ENCODE measurements at regions not wholly inside any gene's neighbourhood (a gene's known extent, or its start where the extent isn't known, plus 50 kb on each side); places are given as distances from the start of the nearest gene placed in this dataset.
A peak's percentile ranks its signal among the peaks of the same experiment; 100 is the strongest.

- H3K36me3 ChIP-seq, result no peaks in the 10 kb centered on the region
- no peaks in the 10 kb centered on the region for H3K27me3 ChIP-seq
- no peaks in the 10 kb centered on the region for H3K9me3 ChIP-seq
- peaks cover 27 to 28% of the 10 kb centered on the region in 2 experiments for H3K4me1 ChIP-seq (ENCODE audit: control insufficient read depth in 1 of 2, insufficient read depth in 1 of 2, low read depth in 1 of 2, low read length in 1 of 2)
- no peak overlapping the region for H3K4me3 ChIP-seq (ENCODE audit: low read depth in 1 of 2, low read length in 1 of 2)
- no peak for TF ChIP-seq CTCF (IDR thresholded peaks at IDR 0.05)
- no peak overlapping the region for H3K27ac ChIP-seq
Observed at GRCh38 chr15:31208817-31209216, 107.3 kb upstream of the TRPM1 start.

- no peaks in the 10 kb centered on the region for H3K36me3 ChIP-seq
Observed at GRCh38 chr15:31211353-31211752, 109.8 kb upstream of the TRPM1 start.

DNA sequence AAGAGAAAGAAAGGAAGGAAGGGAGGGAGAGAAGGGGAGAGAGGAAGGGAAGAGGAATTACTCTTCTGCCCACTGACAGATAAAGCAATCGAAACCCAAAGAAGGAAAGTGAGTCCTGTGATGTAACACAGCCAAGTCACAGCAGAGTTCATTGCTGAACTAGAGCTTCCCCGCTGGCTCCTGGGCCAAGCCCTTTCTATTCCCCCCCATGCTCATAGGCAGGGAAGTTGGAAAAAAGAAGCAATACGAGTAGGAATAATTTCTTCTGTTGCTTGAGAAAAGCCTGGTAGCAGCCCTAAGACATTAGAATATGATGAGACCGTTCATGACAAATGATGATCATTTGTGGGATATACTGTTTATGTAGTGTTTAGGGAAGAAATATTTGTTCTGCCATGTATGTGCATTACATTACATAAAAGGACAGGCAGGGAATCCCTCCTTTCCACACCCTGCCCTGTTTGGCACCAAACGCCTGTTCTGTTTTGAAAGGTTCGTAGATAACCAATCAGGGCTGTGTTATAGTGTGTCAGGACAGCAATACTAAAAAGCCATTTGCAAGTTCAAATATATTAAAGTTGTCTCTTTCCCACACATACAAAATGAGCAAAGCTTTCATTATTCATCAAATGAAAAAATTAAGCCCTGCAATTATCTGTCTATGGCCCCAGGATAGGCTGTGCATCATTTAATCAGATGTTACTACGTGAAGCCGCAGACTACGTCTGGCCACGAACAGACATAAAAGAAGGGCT, 111.0 kb upstream of the TRPM1 start:
- no peaks in the 10 kb centered on the region for H3K27me3 ChIP-seq
- H3K4me1 ChIP-seq (ENCODE audit: control insufficient read depth in 1 of 2, insufficient read depth in 1 of 2, low read depth in 1 of 2, low read length in 1 of 2), result peaks cover 53 to 64% of the 10 kb centered on the region in 2 experiments
- no peaks in the 10 kb centered on the region for H3K9me3 ChIP-seq
- H3K4me3 ChIP-seq (ENCODE audit: low read depth in 1 of 2, low read length in 1 of 2), result peak overlapping the region in 1 of 2 experiments; percentile 32
- no peak for TF ChIP-seq CTCF (IDR thresholded peaks at IDR 0.05)
- no peaks in the 10 kb centered on the region for H3K36me3 ChIP-seq
- H3K27ac ChIP-seq, result peak overlapping the region; percentile 74

More at GRCh38 chr15:31211353-31211752, 109.8 kb upstream of the TRPM1 start:
- no peak for TF ChIP-seq CTCF (IDR thresholded peaks at IDR 0.05)
- no peak overlapping the region for H3K4me3 ChIP-seq (ENCODE audit: low read depth in 1 of 2, low read length in 1 of 2)
- H3K27ac ChIP-seq, result peak overlapping the region; percentile 74
- peaks cover 42 to 52% of the 10 kb centered on the region in 2 experiments for H3K4me1 ChIP-seq (ENCODE audit: control insufficient read depth in 1 of 2, insufficient read depth in 1 of 2, low read depth in 1 of 2, low read length in 1 of 2)
- no peaks in the 10 kb centered on the region for H3K9me3 ChIP-seq
- no peaks in the 10 kb centered on the region for H3K27me3 ChIP-seq

GRCh38 chr15:31214158-31214863, 112.3 kb upstream of the KLF13 start:
- H3K4me1 ChIP-seq (ENCODE audit: control insufficient read depth in 1 of 2, insufficient read depth in 1 of 2, low read depth in 1 of 2, low read length in 1 of 2), result peaks cover 70 to 82% of the 10 kb centered on the region in 2 experiments
- H3K9me3 ChIP-seq, result no peaks in the 10 kb centered on the region
- H3K27me3 ChIP-seq, result no peaks in the 10 kb centered on the region
- no peaks in the 10 kb centered on the region for H3K36me3 ChIP-seq
- TF ChIP-seq CTCF (IDR thresholded peaks at IDR 0.05), result no peak
- peak overlapping the region; percentile 72 to 96 for H3K4me3 ChIP-seq (ENCODE audit: low read depth in 1 of 2, low read length in 1 of 2)
- H3K27ac ChIP-seq, result peak overlapping the region; percentile 100

DNA sequence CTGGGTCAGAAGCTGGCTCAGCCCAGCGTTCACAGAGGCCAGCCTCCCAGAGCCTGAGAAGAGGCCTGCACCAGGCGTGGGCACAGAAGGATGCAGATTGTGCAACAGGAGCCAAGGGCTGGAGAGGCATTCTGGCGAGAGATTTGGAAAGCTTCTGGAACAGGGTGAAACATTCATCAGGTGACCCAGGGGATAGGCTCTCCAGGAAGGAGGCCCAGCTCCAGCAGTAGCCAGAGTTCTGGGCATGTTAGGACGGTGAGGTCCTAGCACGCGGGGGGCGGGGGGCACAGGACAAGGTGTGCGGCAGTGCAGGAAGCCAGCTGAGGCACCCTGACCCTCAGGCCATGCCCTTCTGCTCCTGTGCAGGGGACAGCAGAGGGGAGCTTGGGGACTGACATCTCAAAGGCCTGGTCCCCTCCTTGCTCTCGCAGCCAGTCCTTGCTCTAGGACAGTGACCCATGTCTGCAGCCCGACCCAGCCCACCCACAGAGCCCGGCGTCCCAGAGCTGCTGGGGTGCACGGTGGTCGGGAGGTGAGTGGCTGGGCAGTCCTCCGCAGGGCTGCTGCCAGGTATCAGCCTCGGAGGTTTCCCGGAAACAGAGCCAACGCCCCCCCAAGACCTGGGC, 111.7 kb upstream of the KLF13 start:
- peak overlapping the region; percentile 100 for H3K27ac ChIP-seq
- peak overlapping the region; percentile 72 to 96 for H3K4me3 ChIP-seq (ENCODE audit: low read depth in 1 of 2, low read length in 1 of 2)
- H3K9me3 ChIP-seq, result no peaks in the 10 kb centered on the region
- no peak for TF ChIP-seq CTCF (IDR thresholded peaks at IDR 0.05)
- H3K27me3 ChIP-seq, result no peaks in the 10 kb centered on the region
- peaks cover 70 to 88% of the 10 kb centered on the region in 2 experiments for H3K4me1 ChIP-seq (ENCODE audit: control insufficient read depth in 1 of 2, insufficient read depth in 1 of 2, low read depth in 1 of 2, low read length in 1 of 2)
- peaks cover 2% of the 10 kb centered on the region for H3K36me3 ChIP-seq

All from neutrophil (primary cell).